ENCODE measurements at regions not wholly inside any gene's neighbourhood (a gene's known extent, or its start where the extent isn't known, plus 50 kb on each side); places are given as distances from the start of the nearest gene placed in this dataset.

GRCh38 chr12:59999291-59999690 is 403.5 kb downstream of the SLC16A7 start:
- H2BK12ac ChIP-seq (ENCODE audit: low read depth, low read length), result no peak overlapping the region
- H3K23me2 ChIP-seq (ENCODE audit: low read depth, low read length), result no peaks in the 10 kb centered on the region
- no peak overlapping the region for H2BK20ac ChIP-seq (ENCODE audit: low read length)
- H3K79me2 ChIP-seq (ENCODE audit: control insufficient read depth in 1 of 2, insufficient read depth in 2 of 2, low read length in 2 of 2), result no peaks in the 10 kb centered on the region
- H3K9ac ChIP-seq (replicated peaks in 1 of 4; ENCODE audit: extremely low read depth in 1 of 4, low read depth in 3 of 4, low read length in 3 of 4), result no peak overlapping the region
- H2AK5ac ChIP-seq (ENCODE audit: low read depth, low read length), result no peak overlapping the region
- FAIRE-seq, result no peak
- H3K27ac ChIP-seq (ENCODE audit: low read depth, low read length), result no peak overlapping the region
- no peak overlapping the region for H2BK120ac ChIP-seq (replicated peaks; ENCODE audit: low read depth, low read length)
- no peak overlapping the region for H2BK15ac ChIP-seq (ENCODE audit: low read length)
- WGBS, 2 experiments (ENCODE audit: extremely low coverage in 1 of 2, insufficient coverage in 1 of 2, insufficient read length in 1 of 2, insufficient replicate concordance in 2 of 2, low coverage in 1 of 2, low lambda C conversion rate in 2 of 2, missing lambda C conversion rate in 1 of 2), result 94% methylated on average over 4 of the region's 4 CpGs; no CpG with 5 or more reads in 1 of the 2 experiments
- H4K20me1 ChIP-seq (replicated peaks in 1 of 2; ENCODE audit: control insufficient read depth in 1 of 2, insufficient read depth in 2 of 2, low read length in 2 of 2), result no peaks in the 10 kb centered on the region
- ChIA-PET CTCF (ENCODE audit: partially characterized antibody) (interaction anchor here (1.0 to 1.8 kb wide), 3 partner anchors 20 to 540 kb away, joined by 3 to 4 read pairs (median 3); no protein-coding TSS in a partner anchor), POLR2A (ENCODE audit: partially characterized antibody) (no interaction called here)
- no peaks in the 10 kb centered on the region for H3K36me3 ChIP-seq (ENCODE audit: control insufficient read depth in 2 of 4, insufficient read depth in 4 of 4, low read length in 3 of 4)
- H4K91ac ChIP-seq (replicated peaks; ENCODE audit: insufficient read length, low read length), result no peak overlapping the region
- no peak overlapping the region for H3K4me2 ChIP-seq (ENCODE audit: insufficient read depth in 1 of 2, low read depth in 2 of 2, low read length in 2 of 2)
- no peak for DNase-seq (ENCODE audit: low read depth in 1 of 2, low spot score in 2 of 2)
- H3K14ac ChIP-seq (ENCODE audit: insufficient read length), result no peak overlapping the region
- H3K79me1 ChIP-seq (ENCODE audit: low read depth, low read length), result no peaks in the 10 kb centered on the region
- no peaks in the 10 kb centered on the region for H3K9me3 ChIP-seq (ENCODE audit: insufficient read depth in 2 of 2, low read depth in 1 of 2, low read length in 1 of 2)
- no peak overlapping the region for H3K18ac ChIP-seq (ENCODE audit: extremely low read depth, low read length)
- no peak overlapping the region for H4K8ac ChIP-seq (ENCODE audit: extremely low read depth, insufficient read depth, low read length)
- H3K4me1 ChIP-seq (replicated peaks in 1 of 4; ENCODE audit: control insufficient read depth in 3 of 4, insufficient read depth in 4 of 4, low read length in 3 of 4), result peaks cover 0 to 3% (median 0%) of the 10 kb centered on the region in 4 experiments; a peak in 1 of 7 replicates
- H3K4me3 ChIP-seq (ENCODE audit: extremely low read depth in 1 of 4, insufficient read depth in 2 of 4, low read depth in 3 of 4, low read length in 4 of 4), result no peak overlapping the region
- no peak overlapping the region for H3K4ac ChIP-seq (replicated peaks; ENCODE audit: insufficient read length, low read depth, low read length)
- no peaks in the 10 kb centered on the region for H3K27me3 ChIP-seq (replicated peaks in 1 of 4; ENCODE audit: control insufficient read depth in 3 of 4, extremely low read depth in 1 of 4, insufficient read depth in 3 of 4, low read length in 3 of 4)
- H2AFZ ChIP-seq (ENCODE audit: low read length), result no peak overlapping the region
- no peak overlapping the region for H4K5ac ChIP-seq (ENCODE audit: insufficient read length, low read depth, low read length)
- H2BK5ac ChIP-seq (ENCODE audit: low read depth, low read length), result no peak overlapping the region
- H3K23ac ChIP-seq (ENCODE audit: insufficient read length), result no peak overlapping the region
- H3K56ac ChIP-seq (replicated peaks; ENCODE audit: insufficient read length, low read depth, low read length), result no peak overlapping the region
- no peak for TF ChIP-seq EP300 (IDR thresholded peaks at IDR 0.05; ENCODE audit: borderline replicate concordance in 1 of 2, low read depth in 2 of 2, low read length in 2 of 2)
- no peak for TF ChIP-seq EZH2 (IDR thresholded peaks at IDR 0.05; ENCODE audit: low read depth, low read length, severe bottlenecking)
- TF ChIP-seq CTCF (IDR thresholded peaks at IDR 0.05; ENCODE audit: control extremely low read depth in 1 of 3, insufficient read depth in 1 of 3, low read depth in 1 of 3, low read length in 3 of 3), result no peak
- no peak for TF ChIP-seq POLR2AphosphoS5 (IDR thresholded peaks at IDR 0.05; ENCODE audit: low read depth, low read length)
- no peak for TF ChIP-seq ASH2L (IDR thresholded peaks at IDR 0.05; ENCODE audit: low read length)
- no peak for TF ChIP-seq JUN (IDR thresholded peaks at IDR 0.05; ENCODE audit: low read depth, low read length)
- TF ChIP-seq BACH1 (IDR thresholded peaks at IDR 0.05; ENCODE audit: low read length), result no peak
- TF ChIP-seq CEBPB (IDR thresholded peaks at IDR 0.05; ENCODE audit: low read depth, low read length), result no peak
- TF ChIP-seq CHD2 (IDR thresholded peaks at IDR 0.05; ENCODE audit: low read length), result no peak
- TF ChIP-seq, protein P1, sequence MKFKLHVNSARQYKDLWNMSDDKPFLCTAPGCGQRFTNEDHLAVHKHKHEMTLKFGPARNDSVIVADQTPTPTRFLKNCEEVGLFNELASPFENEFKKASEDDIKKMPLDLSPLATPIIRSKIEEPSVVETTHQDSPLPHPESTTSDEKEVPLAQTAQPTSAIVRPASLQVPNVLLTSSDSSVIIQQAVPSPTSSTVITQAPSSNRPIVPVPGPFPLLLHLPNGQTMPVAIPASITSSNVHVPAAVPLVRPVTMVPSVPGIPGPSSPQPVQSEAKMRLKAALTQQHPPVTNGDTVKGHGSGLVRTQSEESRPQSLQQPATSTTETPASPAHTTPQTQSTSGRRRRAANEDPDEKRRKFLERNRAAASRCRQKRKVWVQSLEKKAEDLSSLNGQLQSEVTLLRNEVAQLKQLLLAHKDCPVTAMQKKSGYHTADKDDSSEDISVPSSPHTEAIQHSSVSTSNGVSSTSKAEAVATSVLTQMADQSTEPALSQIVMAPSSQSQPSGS (IDR thresholded peaks at IDR 0.05; ENCODE audit: low read length), result no peak
- no peak for TF ChIP-seq YY1 (IDR thresholded peaks at IDR 0.05; ENCODE audit: low read depth, low read length)
